T-cell (primary cell): ENCODE measurements at regions not wholly inside any gene's neighbourhood (a gene's known extent, or its start where the extent isn't known, plus 50 kb on each side); places are given as distances from the start of the nearest gene placed in this dataset.
"Not testable (repeated sequence)": the region's sequence is repeated elsewhere in the genome, so short reads cannot be mapped to it uniquely, and the experiment has no call there.

Experiments used
- ATAC-seq, 4 experiments: fragments of 200-7000 bp in 3 of 4; fragments of 150-1000 bp in 1 of 4; cut with Tn5 transposase; replicated peaks in 1 of 4; 1 replicate in 3 of 4; 2 replicates in 1 of 4; pipeline ENCODE4 v1.10.0; 2021; ENCODE audit warnings: moderate library complexity in 3 of 4, mild to moderate bottlenecking in 2 of 4, moderate number of reproducible peaks in 1 of 4
- CTCF ChIA-PET, 2 donors: fragments of 300-600 bp; sonication (Branson Sonifier 250); formaldehyde crosslinking; loops; one replicate each; lab custom pipeline; 2022; ENCODE audit warnings: antibody characterized with exemption in 2 of 2; lab: Charles Lee
- POLR2A ChIA-PET, 2 donors: fragments of 300-600 bp; sonication (Branson Sonifier 250); formaldehyde crosslinking; loops; one replicate each; lab custom pipeline; 2022; ENCODE audit warnings: antibody characterized with exemption in 2 of 2; lab: Charles Lee
- DNase-seq, 35 experiments: peaks; one replicate each; pipeline versions ENCODE4 v3.0.0 to v3.0.0-alpha.2; 2013 to 2023
- H3K27ac ChIP-seq: one replicate; pipeline ENCODE4 v1.5.1; 2013; ENCODE audit warnings: low read length
- H3K27me3 ChIP-seq, 2 experiments: replicated peaks in 1 of 2; 1 replicate in 1 of 2; 2 replicates in 1 of 2; pipeline versions ENCODE4 v1.6.1 to v1.7.0; 2013; ENCODE audit warnings: low read length in 1 of 2, mixed read lengths in 1 of 2; ENCODE audit not compliant: control insufficient read depth in 2 of 2, insufficient read depth in 2 of 2; ENCODE audit errors: extremely low read depth in 1 of 2
- H3K36me3 ChIP-seq, 2 donors: 1 replicate in 1 of 2; 2 replicates in 1 of 2; pipeline versions ENCODE4 v1.6.1 to v1.7.0; 2013; ENCODE audit warnings: low read length in 1 of 2; ENCODE audit not compliant: control insufficient read depth in 2 of 2, insufficient read depth in 1 of 2; ENCODE audit errors: extremely low read depth in 1 of 2
- H3K4me1 ChIP-seq, 2 experiments: 1 replicate in 1 of 2; 2 replicates in 1 of 2; pipeline versions ENCODE4 v1.6.1 to v1.7.0; 2013; ENCODE audit warnings: low read length in 2 of 2, mixed read lengths in 1 of 2; ENCODE audit not compliant: insufficient read depth in 2 of 2, control insufficient read depth in 1 of 2; ENCODE audit errors: extremely low read depth in 1 of 2
- H3K4me3 ChIP-seq, 2 donors: 1 replicate in 1 of 2; 2 replicates in 1 of 2; pipeline versions ENCODE4 v1.5.1 to v1.7.0; 2013; ENCODE audit warnings: mild to moderate bottlenecking in 2 of 2, low read length in 1 of 2, moderate library complexity in 1 of 2; ENCODE audit not compliant: control insufficient read depth in 1 of 2; ENCODE audit errors: extremely low read depth in 1 of 2
- H3K9me3 ChIP-seq: 2 replicates; pipeline ENCODE4 v1.7.0; 2013
- H3K27ac Mint-ChIP-seq, 2 donors: one replicate each; pipeline ENCODE4 v1.8.0; 2020 to 2021; ENCODE audit warnings: mild to moderate bottlenecking in 2 of 2, mixed read lengths in 2 of 2
- H3K27me3 Mint-ChIP-seq, 2 donors: one replicate each; pipeline ENCODE4 v1.8.0; 2021 to 2022; ENCODE audit warnings: mixed read lengths in 2 of 2
- H3K36me3 Mint-ChIP-seq: one replicate; pipeline ENCODE4 v1.8.0; 2021; ENCODE audit warnings: mixed read lengths
- H3K4me1 Mint-ChIP-seq, 3 donors: one replicate each; pipeline ENCODE4 v1.8.0; 2020 to 2022; ENCODE audit warnings: mixed read lengths in 3 of 3, mild to moderate bottlenecking in 1 of 3
- H3K4me3 Mint-ChIP-seq, 3 donors: one replicate each; pipeline ENCODE4 v1.8.0; 2020 to 2022; ENCODE audit warnings: mild to moderate bottlenecking in 3 of 3, mixed read lengths in 3 of 3, moderate library complexity in 3 of 3
- H3K9me3 Mint-ChIP-seq, 3 donors: one replicate each; pipeline ENCODE4 v1.8.0; 2020 to 2022; ENCODE audit warnings: mixed read lengths in 3 of 3
- WGBS: methylation state at CpG from one replicate; pipeline ENCODE4 v1.1.5; 2013; ENCODE audit warnings: missing lambda C conversion rate; ENCODE audit not compliant: insufficient coverage; 5-methylcytosine and 5-hydroxymethylcytosine counted together

GRCh38 chr3:30481241-30481640, 125.2 kb upstream of the TGFBR2 start:
- no CpG with 5 or more reads among the region's 1 CpG for WGBS
- Histone ChIP-seq H3K4me3 (no peak overlapping the region), H3K9me3 (no peaks in the 10 kb centered on the region), H3K27ac (no peak overlapping the region), H3K4me1 (no peaks in the 10 kb centered on the region), H3K36me3 (no peaks in the 10 kb centered on the region), H3K27me3 (no peaks in the 10 kb centered on the region)
- peaks cover 5 to 17% (median 6%) of the 10 kb centered on the region in 3 donors for H3K4me1 Mint-ChIP-seq
- POLR2A ChIA-PET, result no interaction called here
- no peak overlapping the region for H3K27ac Mint-ChIP-seq
- DNase-seq (no peak), ATAC-seq (no peak)
- CTCF ChIA-PET, result no interaction called here
- no peak overlapping the region for H3K4me3 Mint-ChIP-seq
- H3K27me3 Mint-ChIP-seq, result no peaks in the 10 kb centered on the region
- peaks cover 0 to 12% (median 0%) of the 10 kb centered on the region in 3 donors for H3K9me3 Mint-ChIP-seq
- no peaks in the 10 kb centered on the region for H3K36me3 Mint-ChIP-seq

- CTCF ChIA-PET, result not testable (repeated sequence)
These were observed 122.2 kb upstream of the TGFBR2 start for GRCh38 chr3:30484229-30484628.

GRCh38 chr3:30486368-30486767, 120.0 kb upstream of the TGFBR2 start:
- no CpG with 5 or more reads among the region's 2 CpGs for WGBS
- H3K27me3 ChIP-seq, result peaks cover 0 to 4% of the 10 kb centered on the region in 2 experiments
- POLR2A ChIA-PET, result interaction anchor here in 1 of 2 donors (0.5 kb wide), 1 partner anchor 378 kb away, joined by 3 read pairs; no protein-coding TSS in a partner anchor
- Mint-ChIP-seq H3K9me3 (peaks cover 4 to 44% (median 13%) of the 10 kb centered on the region in 3 donors), H3K36me3 (peaks cover 10% of the 10 kb centered on the region), H3K4me3 (no peak overlapping the region), H3K27ac (no peak overlapping the region), H3K27me3 (no peaks in the 10 kb centered on the region), H3K4me1 (no peaks in the 10 kb centered on the region)
- ATAC-seq, result no peak
- DNase-seq, result no peak
- peaks cover 6% of the 10 kb centered on the region for H3K9me3 ChIP-seq
- H3K27ac ChIP-seq, result no peak overlapping the region
- no peaks in the 10 kb centered on the region for H3K4me1 ChIP-seq
- H3K4me3 ChIP-seq, result no peak overlapping the region
- no peaks in the 10 kb centered on the region for H3K36me3 ChIP-seq
- CTCF ChIA-PET, result no interaction called here

More at GRCh38 chr3:30484229-30484628, 122.2 kb upstream of the TGFBR2 start:
- not testable (repeated sequence) for H3K4me1 ChIP-seq, H3K27ac ChIP-seq, ATAC-seq, H3K27me3 ChIP-seq, H3K27me3 Mint-ChIP-seq, H3K36me3 Mint-ChIP-seq, H3K4me1 Mint-ChIP-seq, H3K4me3 Mint-ChIP-seq, H3K4me3 ChIP-seq, H3K9me3 ChIP-seq, DNase-seq, H3K27ac Mint-ChIP-seq, H3K36me3 ChIP-seq
- POLR2A ChIA-PET, result interaction anchor here in 1 of 2 donors (0.6 kb wide), 1 partner anchor 12 kb away, joined by 3 read pairs; no protein-coding TSS in a partner anchor
- H3K9me3 Mint-ChIP-seq, result peaks cover 0 to 33% (median 8%) of the 10 kb centered on the region in 3 donors
- no CpG with 5 or more reads among the region's 3 CpGs for WGBS

- Histone ChIP-seq H3K4me1 (no peaks in the 10 kb centered on the region), H3K4me3 (no peak overlapping the region), H3K9me3 (peaks cover 6% of the 10 kb centered on the region), H3K36me3 (no peaks in the 10 kb centered on the region), H3K27ac (no peak overlapping the region), H3K27me3 (peaks cover 0 to 4% of the 10 kb centered on the region in 2 experiments)
- ChIA-PET POLR2A (interaction anchor here in 1 of 2 donors (0.7 kb wide), 1 partner anchor 150 kb away, joined by 4 read pairs; no protein-coding TSS in a partner anchor), CTCF (interaction anchor here (0.6 kb wide), 2 partner anchors 111 to 124 kb away, joined by 3 to 8 read pairs; no protein-coding TSS in a partner anchor)
- Mint-ChIP-seq H3K36me3 (peaks cover 10% of the 10 kb centered on the region), H3K27ac (no peak overlapping the region), H3K27me3 (no peaks in the 10 kb centered on the region), H3K4me1 (no peaks in the 10 kb centered on the region), H3K9me3 (peaks cover 4 to 44% (median 13%) of the 10 kb centered on the region in 3 donors), H3K4me3 (no peak overlapping the region)
- whole genome bisulfite sequencing, result no CpG with 5 or more reads among the region's 4 CpGs
- no peak for ATAC-seq
- DNase-seq, result no peak
These were observed 118.2 kb upstream of the TGFBR2 start for GRCh38 chr3:30488070-30488756.

- POLR2A ChIA-PET, result interaction anchor here in 1 of 2 donors (0.6 kb wide), 1 partner anchor 50 kb away, joined by 5 read pairs; no protein-coding TSS in a partner anchor
- peaks cover 6% of the 10 kb centered on the region for H3K9me3 ChIP-seq
- H3K27ac ChIP-seq, result no peak overlapping the region
- no CpG with 5 or more reads among the region's 6 CpGs for WGBS
- H3K27me3 Mint-ChIP-seq, result no peaks in the 10 kb centered on the region
- no peaks in the 10 kb centered on the region for H3K36me3 ChIP-seq
- no peak overlapping the region for H3K4me3 ChIP-seq
- H3K36me3 Mint-ChIP-seq, result peaks cover 10% of the 10 kb centered on the region
- no peak for ATAC-seq
- H3K4me3 Mint-ChIP-seq, result no peak overlapping the region
- no peak for DNase-seq
- peaks cover 3 to 13% of the 10 kb centered on the region in 2 experiments for H3K4me1 ChIP-seq
- CTCF ChIA-PET, result interaction anchor here in 1 of 2 donors (0.6 kb wide), 1 partner anchor 15 kb away, joined by 3 read pairs; no protein-coding TSS in a partner anchor
- no peak overlapping the region for H3K27ac Mint-ChIP-seq
- peaks cover 0 to 2% of the 10 kb centered on the region in 2 experiments for H3K27me3 ChIP-seq
- peaks cover 4 to 26% (median 13%) of the 10 kb centered on the region in 3 donors for H3K9me3 Mint-ChIP-seq
- H3K4me1 Mint-ChIP-seq, result peaks cover 17 to 25% (median 25%) of the 10 kb centered on the region in 3 donors
These were observed 113.8 kb upstream of the TGFBR2 start for GRCh38 chr3:30492322-30493192.

GRCh38 chr3:30493911-30494311, 112.5 kb upstream of the TGFBR2 start:
- CTCF ChIA-PET, result no interaction called here

More at GRCh38 chr3:30493911-30494311, 112.5 kb upstream of the TGFBR2 start:
- H3K4me1 Mint-ChIP-seq, result peaks cover 17 to 25% (median 25%) of the 10 kb centered on the region in 3 donors
- H3K36me3 ChIP-seq, result no peaks in the 10 kb centered on the region
- POLR2A ChIA-PET, result no interaction called here
- H3K9me3 Mint-ChIP-seq, result peaks cover 4 to 14% (median 8%) of the 10 kb centered on the region in 3 donors
- H3K9me3 ChIP-seq, result peaks cover 3% of the 10 kb centered on the region
- DNase-seq (no peak), ATAC-seq (no peak)
- no peak overlapping the region for H3K4me3 ChIP-seq
- no CpG with 5 or more reads among the region's 2 CpGs for WGBS
- H3K4me1 ChIP-seq, result peaks cover 3 to 13% of the 10 kb centered on the region in 2 experiments
- H3K27ac Mint-ChIP-seq, result no peak overlapping the region
- no peaks in the 10 kb centered on the region for H3K27me3 Mint-ChIP-seq
- no peaks in the 10 kb centered on the region for H3K27me3 ChIP-seq
- H3K36me3 Mint-ChIP-seq, result peaks cover 5% of the 10 kb centered on the region
- H3K27ac ChIP-seq, result no peak overlapping the region
- H3K4me3 Mint-ChIP-seq, result no peak overlapping the region
